Neural progenitor cell (in vitro differentiated cells): ENCODE measurements at regions not wholly inside any gene's neighbourhood (a gene's known extent, or its start where the extent isn't known, plus 50 kb on each side); places are given as distances from the start of the nearest gene placed in this dataset.

Experiments
- EZH2 ChIP-seq: fragments of 200-600 bp; sonication (generic); IDR thresholded peaks from 2 replicates; pipeline ENCODE4 v1.6.1; 2017; ENCODE audit warnings: antibody characterized with exemption, mild to moderate bottlenecking, moderate library complexity
- TF ChIP-seq, protein P1 (sequence below): fragments of 200-600 bp; sonication (generic); IDR thresholded peaks from 2 replicates; pipeline ENCODE4 v1.5.1; 2017; ENCODE audit warnings: antibody characterized with exemption, mild to moderate bottlenecking

- TF ChIP-seq, protein P1, sequence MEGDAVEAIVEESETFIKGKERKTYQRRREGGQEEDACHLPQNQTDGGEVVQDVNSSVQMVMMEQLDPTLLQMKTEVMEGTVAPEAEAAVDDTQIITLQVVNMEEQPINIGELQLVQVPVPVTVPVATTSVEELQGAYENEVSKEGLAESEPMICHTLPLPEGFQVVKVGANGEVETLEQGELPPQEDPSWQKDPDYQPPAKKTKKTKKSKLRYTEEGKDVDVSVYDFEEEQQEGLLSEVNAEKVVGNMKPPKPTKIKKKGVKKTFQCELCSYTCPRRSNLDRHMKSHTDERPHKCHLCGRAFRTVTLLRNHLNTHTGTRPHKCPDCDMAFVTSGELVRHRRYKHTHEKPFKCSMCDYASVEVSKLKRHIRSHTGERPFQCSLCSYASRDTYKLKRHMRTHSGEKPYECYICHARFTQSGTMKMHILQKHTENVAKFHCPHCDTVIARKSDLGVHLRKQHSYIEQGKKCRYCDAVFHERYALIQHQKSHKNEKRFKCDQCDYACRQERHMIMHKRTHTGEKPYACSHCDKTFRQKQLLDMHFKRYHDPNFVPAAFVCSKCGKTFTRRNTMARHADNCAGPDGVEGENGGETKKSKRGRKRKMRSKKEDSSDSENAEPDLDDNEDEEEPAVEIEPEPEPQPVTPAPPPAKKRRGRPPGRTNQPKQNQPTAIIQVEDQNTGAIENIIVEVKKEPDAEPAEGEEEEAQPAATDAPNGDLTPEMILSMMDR: no peak
- TF ChIP-seq EZH2: no peak
Measured at GRCh38 chrX:1139185-1139500, 73.3 kb downstream of the CRLF2 start.
